SK-N-SH (cell line): ENCODE measurements at regions not wholly inside any gene's neighbourhood (a gene's known extent, or its start where the extent isn't known, plus 50 kb on each side); places are given as distances from the start of the nearest gene placed in this dataset.

Experiments
- CTCF ChIA-PET: fragments of 300-600, 350-600 bp; formaldehyde crosslinking; extraction: SDS; loops from one replicate; lab custom pipeline; 2021; lab: Yijun Ruan, JAX
- POLR2A ChIA-PET: fragments of 350-600 bp; sonication (Branson Sonifier 250); formaldehyde crosslinking; extraction: SDS; loops from one replicate; lab custom pipeline; 2020; ENCODE audit warnings: antibody characterized with exemption, inconsistent platforms; lab: Yijun Ruan, JAX
- DNase-seq: peaks from one replicate; pipeline ENCODE4 v3.0.0; 2012
- H2AFZ ChIP-seq: fragments of 200-600 bp; sonication (generic); 2 replicates; pipeline ENCODE4 v1.8.1; 2016; ENCODE audit warnings: antibody characterized with exemption, mild to moderate bottlenecking, low read depth
- H3F3A ChIP-seq: fragments of 200-600 bp; sonication (generic); replicated peaks from 2 replicates; pipeline ENCODE3; 2016; ENCODE audit warnings: antibody characterized with exemption, mild to moderate bottlenecking; ENCODE audit not compliant: insufficient read depth
- H3K27ac ChIP-seq, 2 experiments: fragments of 200-500 bp in 1 of 2; fragments of 200-600 bp in 1 of 2; sonication (Bioruptor generic) in 1 of 2; sonication (generic), shearing (Covaris generic) in 1 of 2; 2 replicates each; pipeline versions ENCODE4 v1.5.1 to v1.6.1; 2014 to 2016; ENCODE audit warnings: low read depth in 2 of 2, inconsistent platforms in 1 of 2, low read length in 1 of 2, mild to moderate bottlenecking in 1 of 2, mixed read lengths in 1 of 2
- H3K27me3 ChIP-seq: fragments of 200-600 bp; sonication (generic), shearing (Covaris generic); 2 replicates; pipeline ENCODE4 v1.6.1; 2016; ENCODE audit warnings: mixed run types; ENCODE audit not compliant: insufficient read depth
- H3K36me3 ChIP-seq, 2 experiments: fragments of 200-500 bp in 1 of 2; fragments of 200-600 bp in 1 of 2; sonication (Bioruptor generic) in 1 of 2; sonication (generic) in 1 of 2; replicated peaks in 1 of 2; 2 replicates each; pipeline versions ENCODE3 to v1.5.1; 2014 to 2016; ENCODE audit warnings: low read length in 1 of 2, mild to moderate bottlenecking in 1 of 2; ENCODE audit not compliant: insufficient read depth in 2 of 2, control insufficient read depth in 1 of 2
- H3K4me1 ChIP-seq, 2 experiments: fragments of 200-500 bp in 1 of 2; fragments of 200-600 bp in 1 of 2; sonication (Bioruptor generic) in 1 of 2; sonication (generic), shearing (Covaris generic) in 1 of 2; 2 replicates each; pipeline versions ENCODE4 v1.5.1 to v1.6.1; 2014 to 2016; ENCODE audit warnings: low read depth in 1 of 2, low read length in 1 of 2, mixed run types in 1 of 2; ENCODE audit not compliant: insufficient read depth in 2 of 2, control insufficient read depth in 1 of 2
- H3K4me2 ChIP-seq: fragments of 200-600 bp; sonication (generic), shearing (Covaris generic); 2 replicates; pipeline ENCODE4 v1.6.1; 2017; ENCODE audit warnings: mixed run types
- H3K4me3 ChIP-seq, 2 experiments: fragments of 200-500 bp in 1 of 2; fragments of 200-600 bp in 1 of 2; sonication (Bioruptor generic) in 1 of 2; sonication (generic), shearing (Covaris generic) in 1 of 2; 2 replicates each; pipeline versions ENCODE4 v1.5.1 to v1.8.1; 2014 to 2016; ENCODE audit warnings: low read depth in 2 of 2, inconsistent platforms in 1 of 2, low read length in 1 of 2, mild to moderate bottlenecking in 1 of 2, mixed read lengths in 1 of 2, moderate library complexity in 1 of 2
- H3K79me2 ChIP-seq: fragments of 200-600 bp; sonication (generic); 2 replicates; pipeline ENCODE4 v1.8.1; 2017; ENCODE audit warnings: mild to moderate bottlenecking; ENCODE audit not compliant: insufficient read depth
- H3K9ac ChIP-seq: fragments of 200-600 bp; sonication (generic); 2 replicates; pipeline ENCODE4 v1.6.1; 2017; ENCODE audit warnings: mixed run types
- H3K9me2 ChIP-seq: fragments of 200-600 bp; sonication (generic); 2 replicates; pipeline ENCODE4 v1.6.1; 2017; ENCODE audit warnings: mixed run types
- H3K9me3 ChIP-seq: fragments of 200-600 bp; sonication (generic); 2 replicates; pipeline ENCODE4 v1.6.1; 2017; ENCODE audit warnings: mixed run types, mild to moderate bottlenecking, moderate library complexity
- H4K20me1 ChIP-seq: fragments of 200-600 bp; sonication (generic); 2 replicates; pipeline ENCODE4 v1.6.1; 2017; ENCODE audit warnings: mild to moderate bottlenecking, mixed run types; ENCODE audit not compliant: insufficient read depth
- ELF1 ChIP-seq: IDR thresholded peaks from 2 replicates; pipeline ENCODE4 v1.4.0; 2012
- EP300 ChIP-seq, 2 experiments: IDR thresholded peaks; 2 replicates each; pipeline versions ENCODE4 v1.4.0 to v1.6.1; 2012; ENCODE audit warnings: borderline replicate concordance in 1 of 2, low read depth in 1 of 2, low read length in 1 of 2
- FOSL2 ChIP-seq: IDR thresholded peaks from 2 replicates; pipeline ENCODE4 v1.4.0; 2012; ENCODE audit warnings: low read depth, mild to moderate bottlenecking, moderate library complexity, borderline replicate concordance
- FOXM1 ChIP-seq: IDR thresholded peaks from 2 replicates; pipeline ENCODE4 v1.4.0; 2012; ENCODE audit warnings: low read depth, mild to moderate bottlenecking
- GABPA ChIP-seq: IDR thresholded peaks from 2 replicates; pipeline ENCODE4 v1.4.0; 2012; ENCODE audit warnings: low read depth, mild to moderate bottlenecking
- IRF3 ChIP-seq: fragments of 150-350 bp; IDR thresholded peaks from 2 replicates; pipeline ENCODE4 v1.6.1; 2016; ENCODE audit warnings: mild to moderate bottlenecking, low read depth, low read length
- NFIC ChIP-seq: IDR thresholded peaks from 2 replicates; pipeline ENCODE4 v1.4.0; 2012; ENCODE audit warnings: borderline replicate concordance
- RAD21 ChIP-seq: IDR thresholded peaks from 2 replicates; pipeline ENCODE4 v1.6.1; 2012; ENCODE audit warnings: mild to moderate bottlenecking, low read length
- RCOR1 ChIP-seq: fragments of 150-350 bp; IDR thresholded peaks from 2 replicates; pipeline ENCODE4 v1.6.1; 2017; ENCODE audit warnings: antibody characterized with exemption, low read length
- RFX5 ChIP-seq: IDR thresholded peaks from 2 replicates; pipeline ENCODE4 v1.6.1; 2012; ENCODE audit warnings: mild to moderate bottlenecking, improper control_type of control experiment, low read length
- RXRA ChIP-seq: IDR thresholded peaks from 2 replicates; pipeline ENCODE4 v1.4.0; 2012; ENCODE audit warnings: low read depth, mild to moderate bottlenecking, borderline replicate concordance
- SIN3A ChIP-seq: IDR thresholded peaks from 2 replicates; pipeline ENCODE4 v1.6.1; 2012; ENCODE audit warnings: low read depth, mild to moderate bottlenecking, low read length, moderate library complexity, borderline replicate concordance
- SMC3 ChIP-seq: IDR thresholded peaks from 2 replicates; pipeline ENCODE4 v1.6.1; 2012; ENCODE audit warnings: low read depth, low read length, improper control_type of control experiment
- TAF1 ChIP-seq: IDR thresholded peaks from 2 replicates; pipeline ENCODE4 v1.6.1; 2012; ENCODE audit warnings: low read depth, mild to moderate bottlenecking, low read length, moderate library complexity, borderline replicate concordance
- TCF12 ChIP-seq: IDR thresholded peaks from 2 replicates; pipeline ENCODE4 v1.4.0; 2012
- USF2 ChIP-seq: fragments of 150-350 bp; IDR thresholded peaks from 2 replicates; pipeline ENCODE4 v1.6.1; 2017; ENCODE audit warnings: antibody characterized with exemption, low read length, low read depth, borderline replicate concordance
- TF ChIP-seq, protein P1 (sequence below): IDR thresholded peaks from 2 replicates; pipeline ENCODE4 v1.4.0; 2012; ENCODE audit warnings: low read depth, borderline replicate concordance
- TF ChIP-seq, protein P2 (sequence below): IDR thresholded peaks from 2 replicates; pipeline ENCODE4; 2012

GRCh38 chr6:68007717-68008116 lies 627.4 kb upstream of the ADGRB3 start:
- ChIA-PET POLR2A (no interaction called here), CTCF (no interaction called here)
- Histone ChIP-seq H3K27me3 (no peaks in the 10 kb centered on the region), H3K9me3 (no peaks in the 10 kb centered on the region), H3K4me1 (peaks cover 0 to 2% of the 10 kb centered on the region in 2 experiments; a peak in 1 of 4 replicates), H3K4me3 (no peak overlapping the region), H3K79me2 (no peaks in the 10 kb centered on the region), H3K9ac (no peak overlapping the region), H3F3A (no peaks in the 10 kb centered on the region), H3K9me2 (no peaks in the 10 kb centered on the region), H2AFZ (no peak overlapping the region), H3K4me2 (no peak overlapping the region), H4K20me1 (no peaks in the 10 kb centered on the region), H3K36me3 (no peaks in the 10 kb centered on the region), H3K27ac (no peak overlapping the region; a peak in 1 of 4 replicates)
- no peak for TF ChIP-seq TAF1
- TF ChIP-seq SIN3A, result no peak
- no peak for TF ChIP-seq ELF1
- TF ChIP-seq FOXM1, result no peak
- TF ChIP-seq RCOR1, result no peak
- TF ChIP-seq NFIC, result no peak
- no peak for TF ChIP-seq USF2
- TF ChIP-seq RFX5, result no peak
- TF ChIP-seq TCF12, result no peak
- no peak for TF ChIP-seq RAD21
- no peak for TF ChIP-seq SMC3
- no peak for TF ChIP-seq RXRA
- no peak for TF ChIP-seq IRF3
- TF ChIP-seq EP300 (IDR thresholded peaks at IDR 0.05; ENCODE audit: borderline replicate concordance in 1 of 2, low read depth in 1 of 2, low read length in 1 of 2), result no peak
- TF ChIP-seq GABPA, result no peak
- TF ChIP-seq FOSL2, result no peak
- TF ChIP-seq, protein P1, sequence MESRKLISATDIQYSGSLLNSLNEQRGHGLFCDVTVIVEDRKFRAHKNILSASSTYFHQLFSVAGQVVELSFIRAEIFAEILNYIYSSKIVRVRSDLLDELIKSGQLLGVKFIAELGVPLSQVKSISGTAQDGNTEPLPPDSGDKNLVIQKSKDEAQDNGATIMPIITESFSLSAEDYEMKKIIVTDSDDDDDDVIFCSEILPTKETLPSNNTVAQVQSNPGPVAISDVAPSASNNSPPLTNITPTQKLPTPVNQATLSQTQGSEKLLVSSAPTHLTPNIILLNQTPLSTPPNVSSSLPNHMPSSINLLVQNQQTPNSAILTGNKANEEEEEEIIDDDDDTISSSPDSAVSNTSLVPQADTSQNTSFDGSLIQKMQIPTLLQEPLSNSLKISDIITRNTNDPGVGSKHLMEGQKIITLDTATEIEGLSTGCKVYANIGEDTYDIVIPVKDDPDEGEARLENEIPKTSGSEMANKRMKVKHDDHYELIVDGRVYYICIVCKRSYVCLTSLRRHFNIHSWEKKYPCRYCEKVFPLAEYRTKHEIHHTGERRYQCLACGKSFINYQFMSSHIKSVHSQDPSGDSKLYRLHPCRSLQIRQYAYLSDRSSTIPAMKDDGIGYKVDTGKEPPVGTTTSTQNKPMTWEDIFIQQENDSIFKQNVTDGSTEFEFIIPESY, result no peak
- TF ChIP-seq, protein P2, sequence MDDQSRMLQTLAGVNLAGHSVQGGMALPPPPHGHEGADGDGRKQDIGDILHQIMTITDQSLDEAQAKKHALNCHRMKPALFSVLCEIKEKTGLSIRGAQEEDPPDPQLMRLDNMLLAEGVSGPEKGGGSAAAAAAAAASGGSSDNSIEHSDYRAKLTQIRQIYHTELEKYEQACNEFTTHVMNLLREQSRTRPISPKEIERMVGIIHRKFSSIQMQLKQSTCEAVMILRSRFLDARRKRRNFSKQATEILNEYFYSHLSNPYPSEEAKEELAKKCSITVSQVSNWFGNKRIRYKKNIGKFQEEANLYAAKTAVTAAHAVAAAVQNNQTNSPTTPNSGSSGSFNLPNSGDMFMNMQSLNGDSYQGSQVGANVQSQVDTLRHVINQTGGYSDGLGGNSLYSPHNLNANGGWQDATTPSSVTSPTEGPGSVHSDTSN, result no peak
- DNase-seq, result no peak
